Fibroblast of upper back skin (primary cell): ENCODE measurements at regions not wholly inside any gene's neighbourhood (a gene's known extent, or its start where the extent isn't known, plus 50 kb on each side); places are given as distances from the start of the nearest gene placed in this dataset.

Experiments used
- DNase-seq: peaks from one replicate; pipeline ENCODE4 v3.0.0-alpha.2; 2013

- no peak for DNase-seq
Measured at GRCh38 chr3:102161384-102162006, 273.3 kb upstream of the ZPLD1 start.

GRCh38 chr3:102162251-102162650 is 272.6 kb upstream of the ZPLD1 start:
- no peak for DNase-seq

DNA sequence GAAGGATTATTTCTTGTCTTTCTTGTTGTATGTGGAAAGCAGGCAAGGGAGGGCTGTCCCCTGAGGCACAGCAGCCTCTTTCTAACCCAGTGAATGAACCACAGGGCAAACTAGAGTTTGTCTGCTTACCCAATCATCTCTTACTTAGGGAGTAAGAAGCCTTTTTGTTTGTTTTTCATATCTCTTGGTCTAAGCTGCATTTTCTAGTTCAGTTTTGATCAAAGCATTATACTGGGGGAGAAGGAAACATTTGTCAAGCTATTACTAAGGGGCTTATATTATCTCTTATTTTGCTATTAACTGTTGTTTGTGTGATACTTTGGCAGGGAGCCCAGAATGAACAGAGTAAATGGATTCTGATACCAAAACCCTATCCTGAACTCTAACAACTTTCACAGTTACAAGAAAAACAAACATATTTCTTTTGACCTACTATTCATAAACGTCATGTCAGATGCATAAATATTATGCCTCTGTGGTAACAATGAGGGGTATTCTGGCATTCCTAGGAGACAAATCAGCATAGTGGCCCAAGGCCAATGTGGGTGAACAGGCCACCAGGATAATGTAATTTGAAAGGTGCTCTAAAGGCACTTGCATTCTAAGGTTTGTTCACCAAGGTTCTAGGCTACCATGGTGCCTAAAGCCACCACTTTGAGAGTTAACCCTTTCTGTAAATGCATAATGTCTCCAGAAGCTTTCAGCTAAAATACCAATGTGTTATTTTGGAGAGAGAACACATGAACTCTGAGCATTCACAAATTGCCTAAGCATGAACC is 271.6 kb upstream of the ZPLD1 start:
- peak; percentile 31 for DNase-seq

GRCh38 chr3:102163818-102164154 is 271.0 kb upstream of the ZPLD1 start:
- DNase-seq = no peak

- DNase-seq = peak; percentile 71
Measured at GRCh38 chr3:102165367-102165766, 269.4 kb upstream of the ZPLD1 start.

GRCh38 chr3:102169915-102170479 is 264.8 kb upstream of the ZPLD1 start:
- DNase-seq = no peak

DNA sequence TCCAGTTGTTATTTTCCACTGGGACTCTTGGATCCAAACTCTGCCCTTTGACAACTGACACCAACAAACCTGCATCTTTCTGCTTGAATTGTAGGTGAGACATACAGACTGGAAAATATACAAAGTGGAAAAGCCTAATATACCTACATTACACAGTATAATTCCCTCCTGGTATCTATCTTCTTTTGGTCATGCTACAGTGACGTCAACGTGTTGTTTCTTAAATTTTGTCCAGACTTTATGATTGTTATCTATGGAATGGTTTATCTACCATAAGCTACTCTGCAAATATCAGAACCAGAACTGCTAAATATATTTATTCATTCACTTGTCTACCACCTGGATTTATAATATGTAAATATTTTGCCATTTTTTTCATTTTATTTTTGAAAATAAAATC is 264.3 kb upstream of the ZPLD1 start:
- DNase-seq = no peak

DNA sequence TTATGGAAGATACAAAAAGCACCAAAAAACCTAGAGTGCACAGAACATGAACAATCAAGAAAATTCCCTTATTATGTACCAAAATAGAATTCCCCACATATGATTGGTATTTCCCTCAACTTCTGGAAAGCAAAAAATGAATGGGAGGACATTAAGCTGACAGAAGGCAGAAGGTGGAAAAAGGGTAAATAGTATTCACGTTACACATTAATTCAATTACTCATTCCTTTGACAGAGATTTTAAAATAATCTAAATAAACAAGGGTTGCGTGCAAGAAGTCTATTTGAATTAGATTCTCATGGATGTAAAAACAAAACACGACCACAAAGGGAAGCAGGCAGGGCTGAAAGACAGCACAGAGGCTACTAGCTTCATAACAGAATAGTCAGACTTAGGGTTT is 260.5 kb upstream of the ZPLD1 start:
- peak; percentile 31 for DNase-seq

- DNase-seq = peak; percentile 22
Measured at GRCh38 chr3:102174832-102175374, 259.9 kb upstream of the ZPLD1 start.

DNA sequence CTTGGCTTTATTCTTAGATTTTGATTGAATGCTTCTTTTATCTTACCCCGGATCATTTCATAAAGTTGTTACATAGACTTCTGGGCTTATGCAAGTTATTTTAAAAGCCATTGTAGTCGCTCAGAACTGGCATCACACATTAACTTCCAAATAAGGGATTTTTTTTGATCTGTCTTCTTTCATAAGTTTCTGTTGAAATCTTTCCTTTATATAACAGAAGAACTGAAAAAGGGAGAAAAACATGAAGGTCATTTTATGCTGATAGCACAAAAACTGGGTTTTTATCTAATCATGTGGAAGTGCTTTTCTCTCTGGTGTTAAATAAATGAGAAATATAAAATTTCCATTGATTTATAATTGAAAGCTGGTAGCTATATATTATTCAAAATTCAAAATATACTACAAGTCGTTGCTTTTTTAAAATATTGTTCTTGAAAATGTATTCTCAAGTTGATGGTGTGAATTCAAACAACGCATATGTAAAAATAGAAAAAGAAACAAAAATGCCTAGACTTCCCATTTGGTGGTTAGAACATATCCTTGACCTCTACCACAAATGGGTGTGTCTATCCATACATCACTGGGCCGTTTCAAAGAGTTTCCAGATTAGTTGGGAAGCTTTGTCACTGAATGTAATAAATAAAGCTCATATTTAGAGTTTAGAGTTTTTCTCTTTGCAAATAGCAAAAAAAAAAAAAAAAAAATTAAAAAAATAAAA is 258.3 kb upstream of the ZPLD1 start:
- no peak for DNase-seq

GRCh38 chr3:102177075-102177755 is 257.6 kb upstream of the ZPLD1 start:
- no peak for DNase-seq

- DNase-seq = no peak
Measured at GRCh38 chr3:102178817-102179216, 256.0 kb upstream of the ZPLD1 start.

DNA sequence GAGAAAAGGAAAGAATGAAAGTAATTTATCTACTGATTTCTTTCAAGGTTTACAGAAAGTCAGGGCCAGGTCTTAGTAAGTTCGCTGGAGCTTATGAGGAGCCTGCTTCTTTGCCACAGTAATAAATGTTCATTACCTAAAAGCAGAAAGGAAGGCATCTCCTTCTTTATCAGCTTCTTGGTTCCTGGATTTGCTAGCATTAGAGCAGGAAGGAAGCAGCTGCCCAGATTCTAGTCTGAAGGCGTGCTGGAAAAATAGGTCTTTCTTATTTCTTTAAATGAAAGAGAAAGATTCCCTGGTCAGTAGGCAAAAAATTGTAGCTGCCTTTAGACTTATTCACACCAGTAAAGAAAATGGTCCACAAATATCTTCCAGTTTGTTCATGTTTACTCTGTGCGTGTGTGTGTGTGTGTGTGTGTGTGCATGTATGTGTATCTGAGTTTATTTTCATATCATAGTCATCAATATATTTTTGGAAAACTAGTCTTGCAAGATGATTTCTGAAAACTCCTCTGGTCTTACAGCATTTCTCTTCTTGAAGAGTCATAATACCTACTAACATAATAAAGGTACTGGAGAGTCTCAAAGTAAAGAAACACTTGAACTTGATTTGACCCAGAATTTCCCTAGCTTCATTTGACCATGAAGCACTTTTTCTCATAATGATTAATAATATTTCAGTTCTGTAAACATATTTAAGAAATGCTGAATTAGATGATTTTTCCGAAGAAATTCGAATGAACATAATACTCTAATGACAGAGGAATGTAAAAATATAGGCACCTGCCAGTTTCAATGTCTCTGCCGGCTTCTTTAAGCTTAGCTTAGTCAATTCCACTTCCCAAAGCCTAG is 255.3 kb upstream of the ZPLD1 start:
- DNase-seq = no peak

DNA sequence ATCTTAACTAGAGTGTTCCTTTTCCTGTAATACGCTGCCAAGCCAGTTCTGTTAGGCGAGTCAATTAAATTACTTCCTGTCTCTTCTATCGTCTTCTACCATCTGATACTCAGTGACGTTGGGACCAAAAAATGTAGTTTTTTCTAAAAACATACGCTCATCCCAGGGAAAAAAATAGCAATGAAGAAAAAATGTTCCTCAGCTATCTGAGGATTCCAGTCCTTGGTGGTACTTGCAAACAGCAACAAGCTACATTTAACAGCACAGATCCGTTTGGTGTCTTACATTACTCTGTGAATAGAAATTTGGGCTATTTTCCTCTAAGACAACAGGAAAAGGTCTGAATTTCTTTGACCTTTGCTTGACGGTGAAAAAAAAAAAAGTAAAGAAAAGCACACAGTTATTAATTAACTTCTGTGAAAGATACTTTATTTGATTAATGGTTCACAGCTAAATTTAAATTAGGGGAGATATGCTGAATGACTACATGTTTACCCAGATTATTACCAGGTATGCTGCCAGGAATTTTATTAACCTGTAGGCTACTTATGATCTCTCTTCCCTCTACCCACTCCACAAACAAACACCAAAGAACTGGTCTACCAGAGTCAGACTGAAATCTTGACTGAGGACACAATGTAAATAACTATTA is 254.4 kb upstream of the ZPLD1 start:
- peak; percentile 91 for DNase-seq

GRCh38 chr3:102181175-102181920 is 253.5 kb upstream of the ZPLD1 start:
- DNase-seq = peak; percentile 92

GRCh38 chr3:102182162-102182561 is 252.7 kb upstream of the ZPLD1 start:
- DNase-seq = peak; percentile 76

DNA sequence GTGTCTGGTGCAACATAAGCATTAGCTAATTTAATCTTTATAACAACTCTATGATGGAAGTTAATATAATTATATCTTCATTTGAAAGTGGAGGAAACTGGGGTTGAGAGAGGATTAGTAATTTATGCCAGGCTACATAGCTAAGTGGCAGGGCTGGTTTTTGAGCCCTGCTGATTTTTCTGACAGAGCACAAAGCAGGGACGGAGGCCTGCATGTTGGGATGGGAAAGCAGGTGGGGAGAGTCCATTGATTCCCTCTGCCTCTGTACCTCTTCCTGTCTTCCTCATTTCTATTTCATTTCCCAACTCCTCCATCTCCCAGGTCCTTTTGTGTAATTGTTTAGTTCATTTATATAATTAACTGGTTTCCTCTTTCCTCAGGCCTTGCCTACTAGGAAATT is 251.6 kb upstream of the ZPLD1 start:
- DNase-seq = no peak

GRCh38 chr3:102183623-102184022 is 251.2 kb upstream of the ZPLD1 start:
- DNase-seq = no peak

GRCh38 chr3:102189541-102189940 is 245.3 kb upstream of the ZPLD1 start:
- no peak for DNase-seq

DNA sequence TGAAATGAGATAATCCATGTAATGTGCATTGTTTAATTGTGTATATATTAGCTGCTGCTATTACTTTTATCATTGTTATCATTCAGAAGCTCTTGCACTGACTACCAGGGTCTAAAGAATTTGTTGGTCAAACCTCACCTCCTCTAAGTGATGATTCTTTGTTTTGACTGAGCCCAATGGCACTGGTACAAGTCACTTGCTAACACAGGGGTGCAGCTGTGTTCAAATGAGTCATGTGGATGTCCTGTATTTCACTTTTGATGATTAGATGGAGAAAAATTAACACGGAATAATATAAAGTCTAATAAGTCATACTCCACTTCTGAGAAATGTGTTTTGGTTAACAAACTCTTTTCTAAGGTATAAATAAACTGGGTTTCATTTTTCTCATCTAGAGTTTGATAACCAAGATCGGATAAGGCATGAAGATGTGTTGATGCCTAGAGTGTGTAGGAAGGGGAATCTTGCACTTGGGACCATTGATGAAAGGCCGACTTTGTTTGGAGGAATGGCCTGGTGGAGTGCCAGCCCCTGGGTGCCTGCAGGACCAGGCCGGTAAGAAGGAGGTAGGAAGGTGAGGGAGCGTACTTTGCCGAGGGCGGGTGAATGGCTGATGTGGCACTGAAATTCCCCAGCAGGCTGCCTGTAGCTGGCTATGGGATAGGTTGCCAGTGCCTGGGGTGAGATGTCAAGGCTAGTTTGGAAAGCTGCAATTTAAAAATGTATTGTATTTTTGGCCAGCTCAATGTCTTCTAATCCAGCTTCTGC is 244.7 kb upstream of the ZPLD1 start:
- no peak for DNase-seq
